Activated CD4-positive, alpha-beta memory T cell treated with anti-CD3 and anti-CD28 coated beads for 36 hours (primary cell): ENCODE measurements at regions not wholly inside any gene's neighbourhood (a gene's known extent, or its start where the extent isn't known, plus 50 kb on each side); places are given as distances from the start of the nearest gene placed in this dataset.
A peak's percentile ranks its signal among the peaks of the same experiment; 100 is the strongest.

Source experiments
- CTCF ChIA-PET: fragments of 350-600 bp; sonication (Branson Sonifier 250); formaldehyde crosslinking; loops from one replicate; lab custom pipeline; 2021; ENCODE audit warnings: antibody characterized with exemption, inconsistent platforms; lab: Charles Lee
- POLR2A ChIA-PET: fragments of 350-600 bp; sonication (Branson Sonifier 250); formaldehyde crosslinking; loops from one replicate; lab custom pipeline; 2021; ENCODE audit warnings: antibody characterized with exemption; lab: Charles Lee
- DNase-seq: peaks from one replicate; pipeline ENCODE4 v3.0.0-alpha.2; 2020
- H3K27ac Mint-ChIP-seq: one replicate; pipeline ENCODE4 v1.8.0; 2021; ENCODE audit warnings: mixed read lengths
- H3K27me3 Mint-ChIP-seq: one replicate; pipeline ENCODE4 v1.8.0; 2021; ENCODE audit warnings: mixed read lengths
- H3K36me3 Mint-ChIP-seq: one replicate; pipeline ENCODE4 v1.8.0; 2021; ENCODE audit warnings: mixed read lengths
- H3K4me1 Mint-ChIP-seq: one replicate; pipeline ENCODE4 v1.8.0; 2021; ENCODE audit warnings: low read depth, mixed read lengths
- H3K4me3 Mint-ChIP-seq: one replicate; pipeline ENCODE4 v1.8.0; 2021; ENCODE audit warnings: mild to moderate bottlenecking, mixed read lengths
- H3K9me3 Mint-ChIP-seq: one replicate; pipeline ENCODE4 v1.8.0; 2021; ENCODE audit warnings: mixed read lengths
- intact Hi-C: fragments of 100-400 bp; cut with micrococcal nuclease; formaldehyde crosslinking; loops from one replicate; pipeline ENCODE4 v1.15.1; 2023

DNA sequence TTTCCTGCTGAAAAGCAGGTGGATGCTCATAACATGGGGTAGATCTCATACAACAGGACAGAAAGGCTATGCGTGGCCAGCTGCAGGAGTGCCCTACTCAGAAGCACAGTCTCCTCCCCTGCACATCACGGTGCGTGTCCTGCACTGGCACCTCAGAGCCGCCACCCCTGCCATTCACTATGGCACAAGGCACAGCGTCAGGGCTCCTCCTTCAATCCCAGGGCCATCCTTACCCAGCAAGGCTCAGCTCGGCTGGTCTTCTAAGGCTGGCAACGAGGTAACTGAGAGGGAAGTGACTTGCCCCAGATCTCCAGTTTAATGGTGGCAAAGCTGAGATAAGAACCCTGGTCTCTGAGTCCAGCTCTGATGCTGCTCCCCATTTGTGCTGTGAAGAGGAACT is 97.1 kb downstream of the CPN2 start:
- peaks cover 4% of the 10 kb centered on the region for H3K27me3 Mint-ChIP-seq
- POLR2A ChIA-PET: no interaction called here
- no peak overlapping the region for H3K27ac Mint-ChIP-seq

DNA sequence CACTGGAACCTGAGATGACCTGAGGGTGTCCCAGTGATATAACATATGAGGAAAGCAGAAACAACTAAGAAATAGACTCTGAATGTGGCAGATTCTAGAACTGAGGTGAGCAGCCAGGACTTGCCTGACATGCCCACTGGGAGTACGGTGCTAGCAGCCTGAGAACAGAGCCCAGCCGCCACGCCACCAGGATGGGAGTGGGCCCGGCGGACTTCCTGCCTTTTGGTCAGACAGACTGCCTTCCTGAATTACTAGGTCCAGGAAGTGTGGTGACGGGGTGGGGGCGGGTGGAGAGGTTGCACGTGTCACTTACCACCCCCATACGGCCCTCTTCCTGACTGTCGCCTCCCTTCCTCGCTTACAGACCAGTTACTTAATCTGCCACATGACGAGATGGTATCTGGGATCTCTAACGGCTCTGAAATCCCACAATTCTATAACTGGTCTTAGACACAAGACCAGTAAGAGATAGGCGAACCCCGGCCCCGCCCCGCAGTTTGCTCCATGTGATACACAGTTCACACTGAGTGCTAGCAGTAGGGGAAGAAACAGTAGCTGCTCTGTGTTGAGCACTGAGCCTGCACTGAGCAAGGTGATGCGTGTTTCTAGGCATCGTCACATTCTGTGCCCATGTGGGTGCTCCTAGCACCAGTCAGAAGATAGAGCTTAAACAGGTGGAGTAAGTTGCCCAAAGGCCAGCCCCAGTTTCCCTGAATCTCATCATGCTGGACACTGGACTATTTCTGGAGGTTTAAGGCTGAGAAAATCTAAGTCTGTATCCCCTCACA is 95.7 kb downstream of the CPN2 start:
- intact Hi-C loops: loop anchor here (2.0 to 5.0 kb wide), 2 partner anchors 51 to 118 kb away; partner anchors contain the start of gene HES1
- peaks cover 4% of the 10 kb centered on the region for H3K27me3 Mint-ChIP-seq
- no peaks in the 10 kb centered on the region for H3K36me3 Mint-ChIP-seq
- peaks cover 7% of the 10 kb centered on the region for H3K4me1 Mint-ChIP-seq
- peak; percentile 66 for DNase-seq
- peaks cover 8% of the 10 kb centered on the region for H3K9me3 Mint-ChIP-seq
- no peak overlapping the region for H3K27ac Mint-ChIP-seq
- CTCF ChIA-PET: interaction anchor here (0.5 to 1.6 kb wide), 2 partner anchors 61 to 197 kb away, joined by 3 read pairs; no protein-coding TSS in a partner anchor
- H3K4me3 Mint-ChIP-seq: peak overlapping the region; percentile 27
- POLR2A ChIA-PET: no interaction called here

More for the DNA sequence above, 97.1 kb downstream of the CPN2 start:
- CTCF ChIA-PET: interaction anchor here (1.3 kb wide), 1 partner anchor 62 kb away, joined by 4 read pairs; no protein-coding TSS in a partner anchor
- intact Hi-C loops: loop anchor here (2.0 kb wide), 1 partner anchor 53 kb away; no protein-coding TSS in a partner anchor
- H3K4me3 Mint-ChIP-seq: no peak overlapping the region
- peaks cover 7% of the 10 kb centered on the region for H3K4me1 Mint-ChIP-seq
- no peaks in the 10 kb centered on the region for H3K36me3 Mint-ChIP-seq
- H3K9me3 Mint-ChIP-seq: peaks cover 8% of the 10 kb centered on the region
- DNase-seq: no peak

GRCh38 chr3:194256040-194256945 is 94.8 kb downstream of the CPN2 start:
- H3K4me3 Mint-ChIP-seq: no peak overlapping the region
- ChIA-PET POLR2A (no interaction called here), CTCF (interaction anchor here (0.5 to 1.6 kb wide), 3 partner anchors 59 to 197 kb away, joined by 3 to 4 read pairs (median 3); no protein-coding TSS in a partner anchor)
- intact Hi-C loops: loop anchor here (5.0 kb wide), 1 partner anchor 119 kb away; the partner anchor contains the start of gene HES1
- no peak for DNase-seq
- H3K27me3 Mint-ChIP-seq: no peaks in the 10 kb centered on the region
- peaks cover 8% of the 10 kb centered on the region for H3K9me3 Mint-ChIP-seq
- no peak overlapping the region for H3K27ac Mint-ChIP-seq
- no peaks in the 10 kb centered on the region for H3K36me3 Mint-ChIP-seq
- peaks cover 7% of the 10 kb centered on the region for H3K4me1 Mint-ChIP-seq

DNA sequence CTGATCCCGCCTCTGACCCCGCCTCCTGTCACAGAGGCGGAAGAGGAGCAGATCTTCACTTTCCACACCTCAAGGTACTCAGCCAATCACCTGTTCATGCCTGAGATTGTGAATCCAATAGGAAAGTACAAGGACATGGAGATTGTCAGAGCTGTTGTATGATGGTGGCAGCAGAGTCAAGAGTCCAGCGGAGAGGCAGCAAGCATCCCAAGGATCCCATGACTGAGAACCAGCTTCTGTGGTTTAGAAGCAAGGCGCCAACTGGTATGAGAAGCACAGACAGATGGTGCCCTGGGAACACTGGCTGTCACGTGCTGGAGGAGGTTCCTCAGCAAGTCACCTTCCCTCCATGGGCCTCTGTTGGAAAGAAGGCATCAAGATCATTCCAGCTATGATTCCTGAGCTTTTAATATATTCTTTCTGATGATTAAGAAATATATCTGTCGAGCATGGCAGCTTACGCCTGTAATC is 93.9 kb downstream of the CPN2 start:
- ChIA-PET CTCF (interaction anchor here (1.1 to 1.6 kb wide), 2 partner anchors 9 to 59 kb away, joined by 4 read pairs; no protein-coding TSS in a partner anchor), POLR2A (no interaction called here)
- peaks cover 7% of the 10 kb centered on the region for H3K4me1 Mint-ChIP-seq
- intact Hi-C loops: loop anchor here (5.0 kb wide), 1 partner anchor 120 kb away; the partner anchor contains the start of gene HES1
- peaks cover 8% of the 10 kb centered on the region for H3K9me3 Mint-ChIP-seq
- H3K27me3 Mint-ChIP-seq: no peaks in the 10 kb centered on the region
- H3K27ac Mint-ChIP-seq: no peak overlapping the region
- H3K4me3 Mint-ChIP-seq: no peak overlapping the region
- H3K36me3 Mint-ChIP-seq: no peaks in the 10 kb centered on the region
- no peak for DNase-seq

DNA sequence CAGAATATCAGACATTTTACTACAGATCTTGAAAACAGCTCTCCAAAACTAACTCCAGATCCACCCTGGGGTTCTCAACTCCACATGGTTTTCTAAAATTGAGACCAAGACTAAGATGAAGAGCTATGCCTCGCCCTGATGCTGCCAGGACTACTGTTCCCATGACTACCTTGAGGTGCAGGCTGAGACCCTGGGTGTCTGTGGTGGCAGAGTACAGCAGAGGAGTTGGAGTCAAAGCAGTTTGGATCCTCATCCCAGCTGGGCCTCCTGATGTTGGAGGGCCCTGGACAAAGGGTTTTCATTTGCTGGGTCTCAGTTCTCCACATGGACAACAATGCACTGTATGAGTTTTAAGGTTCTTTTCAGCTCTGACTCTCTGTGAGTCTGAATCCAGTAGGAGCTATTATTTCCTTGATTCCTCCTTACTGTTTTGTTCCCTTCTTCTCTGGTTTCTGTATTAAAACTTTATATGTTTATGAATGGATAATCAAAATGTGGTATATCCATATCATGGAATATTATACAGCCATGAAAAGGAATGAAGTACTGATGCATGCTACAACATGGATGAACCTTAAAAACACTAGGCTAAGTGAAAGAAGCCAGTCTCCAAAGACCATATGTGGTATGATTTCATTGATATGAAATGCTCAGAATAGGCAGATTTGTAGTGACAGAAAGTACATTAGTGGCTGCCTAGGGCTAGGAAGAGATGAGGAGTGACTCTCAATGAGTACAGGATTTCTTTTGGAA is 93.0 kb downstream of the CPN2 start:
- H3K27ac Mint-ChIP-seq: no peak overlapping the region
- intact Hi-C loops: loop anchor here (5.0 kb wide), 1 partner anchor 121 kb away; the partner anchor contains the start of gene HES1
- no peaks in the 10 kb centered on the region for H3K36me3 Mint-ChIP-seq
- no peak overlapping the region for H3K4me3 Mint-ChIP-seq
- no peaks in the 10 kb centered on the region for H3K27me3 Mint-ChIP-seq
- peaks cover 8% of the 10 kb centered on the region for H3K9me3 Mint-ChIP-seq
- CTCF ChIA-PET: interaction anchor here (1.1 to 1.6 kb wide), 2 partner anchors 10 to 58 kb away, joined by 4 read pairs; no protein-coding TSS in a partner anchor
- POLR2A ChIA-PET: no interaction called here
- H3K4me1 Mint-ChIP-seq: peaks cover 7% of the 10 kb centered on the region
- DNase-seq: no peak

DNA sequence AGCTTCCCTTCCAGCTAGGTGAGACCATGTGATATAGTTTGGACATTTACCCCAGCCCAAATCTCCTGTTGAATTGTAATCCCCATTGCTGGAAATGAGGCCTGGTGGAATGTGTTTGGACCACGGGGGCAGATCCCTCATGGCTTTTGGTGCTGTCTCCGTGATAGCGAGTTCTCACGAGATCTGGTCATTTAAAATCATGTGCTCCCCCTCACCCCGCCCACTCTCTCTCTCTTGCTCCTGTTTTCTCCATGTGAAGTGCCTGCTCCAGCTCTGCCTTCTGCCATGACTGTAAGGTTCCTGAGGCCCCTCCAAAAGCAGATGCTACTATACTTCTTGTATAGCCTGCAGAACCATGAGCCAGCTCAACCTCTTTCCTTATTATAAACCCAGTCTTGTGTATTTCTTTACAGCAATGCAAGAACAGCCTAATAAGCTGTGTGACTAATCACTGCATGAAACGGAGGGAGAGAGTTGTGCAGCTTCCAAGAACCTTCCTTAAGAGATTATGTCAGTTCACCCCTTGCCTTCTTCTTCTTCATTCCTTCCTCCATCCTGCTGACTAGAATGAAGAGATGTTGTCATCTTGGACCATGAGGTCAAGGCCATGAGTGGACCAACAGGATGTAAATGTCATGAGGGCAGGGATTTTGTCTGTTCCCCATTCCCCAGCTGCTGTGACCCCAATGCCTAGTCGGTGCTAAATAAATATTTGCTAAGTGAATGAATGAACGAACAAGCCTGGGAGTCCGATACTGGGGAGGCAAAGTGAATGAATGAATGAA is 91.0 kb downstream of the CPN2 start:
- Mint-ChIP-seq H3K9me3 (peaks cover 8% of the 10 kb centered on the region), H3K4me3 (no peak overlapping the region), H3K4me1 (peaks cover 6% of the 10 kb centered on the region), H3K36me3 (no peaks in the 10 kb centered on the region), H3K27me3 (no peaks in the 10 kb centered on the region), H3K27ac (no peak overlapping the region)
- ChIA-PET POLR2A (no interaction called here), CTCF (no interaction called here)
- intact Hi-C loops: loop anchor here (5.0 kb wide), 1 partner anchor 123 kb away; the partner anchor contains the start of gene HES1
- no peak for DNase-seq

GRCh38 chr3:194261581-194262063 is 89.5 kb downstream of the CPN2 start:
- CTCF ChIA-PET: no interaction called here
- H3K4me1 Mint-ChIP-seq: no peaks in the 10 kb centered on the region
- H3K36me3 Mint-ChIP-seq: no peaks in the 10 kb centered on the region
- POLR2A ChIA-PET: no interaction called here
- no peak overlapping the region for H3K27ac Mint-ChIP-seq
- intact Hi-C loops: no loop called here
- H3K27me3 Mint-ChIP-seq: no peaks in the 10 kb centered on the region
- H3K4me3 Mint-ChIP-seq: no peak overlapping the region
- H3K9me3 Mint-ChIP-seq: peaks cover 8% of the 10 kb centered on the region
- DNase-seq: no peak

DNA sequence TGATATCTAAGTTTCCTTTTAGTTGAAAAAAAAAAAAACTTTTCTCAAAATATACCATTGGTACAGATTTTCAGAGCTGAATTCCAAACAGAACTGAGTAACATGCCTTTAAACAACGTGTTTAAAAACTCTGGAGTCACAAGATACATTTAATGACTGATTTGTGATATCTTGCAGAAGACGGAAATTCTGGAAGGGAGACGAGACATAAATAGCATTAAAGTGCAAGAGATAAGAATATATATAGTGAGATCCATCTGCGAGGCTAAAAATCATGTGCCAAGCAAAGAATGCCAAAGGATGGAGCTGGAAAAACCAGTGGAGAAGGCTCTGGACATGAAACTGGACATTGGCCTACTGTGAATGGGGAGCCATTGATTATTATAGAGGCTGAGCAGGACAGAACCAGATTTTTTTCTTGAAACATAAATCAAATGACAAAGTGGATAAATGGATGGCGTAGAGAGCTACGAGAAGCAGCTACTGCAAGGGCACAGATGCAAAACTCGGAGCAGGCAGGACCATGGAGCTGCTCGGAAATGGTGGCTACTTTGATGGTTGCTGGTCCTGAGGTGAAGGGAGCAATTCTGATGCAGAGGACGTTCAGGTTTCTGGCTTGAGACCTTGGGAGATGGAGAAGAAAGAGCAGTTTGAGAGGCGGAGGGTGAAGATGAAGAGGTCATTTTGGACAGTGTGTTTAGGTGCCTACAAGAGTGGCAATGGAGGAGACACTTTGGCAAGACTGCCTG is 88.8 kb downstream of the CPN2 start:
- ChIA-PET POLR2A (no interaction called here), CTCF (no interaction called here)
- Mint-ChIP-seq H3K27ac (no peak overlapping the region), H3K4me1 (no peaks in the 10 kb centered on the region), H3K27me3 (no peaks in the 10 kb centered on the region), H3K4me3 (no peak overlapping the region), H3K36me3 (no peaks in the 10 kb centered on the region), H3K9me3 (peaks cover 8% of the 10 kb centered on the region)
- no peak for DNase-seq
- intact Hi-C loops: no loop called here

GRCh38 chr3:194262925-194263305 is 88.2 kb downstream of the CPN2 start:
- CTCF ChIA-PET: interaction anchor here (1.7 kb wide), 1 partner anchor 53 kb away, joined by 5 read pairs; no protein-coding TSS in a partner anchor
- Mint-ChIP-seq H3K27ac (no peak overlapping the region), H3K9me3 (peaks cover 6% of the 10 kb centered on the region), H3K36me3 (no peaks in the 10 kb centered on the region), H3K4me3 (no peak overlapping the region), H3K27me3 (peaks cover 2% of the 10 kb centered on the region), H3K4me1 (no peaks in the 10 kb centered on the region)
- POLR2A ChIA-PET: no interaction called here
- DNase-seq: no peak
- intact Hi-C loops: no loop called here
